C4-2B (cell line): ENCODE measurements at regions not wholly inside any gene's neighbourhood (a gene's known extent, or its start where the extent isn't known, plus 50 kb on each side); places are given as distances from the start of the nearest gene placed in this dataset.
"Not testable (repeated sequence)": the region's sequence is repeated elsewhere in the genome, so short reads cannot be mapped to it uniquely, and the experiment has no call there.

ENCODE experiments used
- H3K27ac ChIP-seq: fragments of 450-650 bp; 2 replicates; pipeline ENCODE4 v1.5.1; 2017
- CTCF ChIP-seq: fragments of 450-650 bp; conservative IDR thresholded peaks from 2 replicates; pipeline ENCODE4 v1.5.1; 2017; ENCODE audit warnings: mild to moderate bottlenecking
- ZFX ChIP-seq: fragments of 450-650 bp; IDR thresholded peaks from 2 replicates; pipeline ENCODE4 v1.6.1; 2017

GRCh38 chr2:16202266-16203020, 262.1 kb downstream of the MYCN start:
- no peak overlapping the region for H3K27ac ChIP-seq
- no peak for TF ChIP-seq ZFX
- TF ChIP-seq CTCF, result no peak

DNA sequence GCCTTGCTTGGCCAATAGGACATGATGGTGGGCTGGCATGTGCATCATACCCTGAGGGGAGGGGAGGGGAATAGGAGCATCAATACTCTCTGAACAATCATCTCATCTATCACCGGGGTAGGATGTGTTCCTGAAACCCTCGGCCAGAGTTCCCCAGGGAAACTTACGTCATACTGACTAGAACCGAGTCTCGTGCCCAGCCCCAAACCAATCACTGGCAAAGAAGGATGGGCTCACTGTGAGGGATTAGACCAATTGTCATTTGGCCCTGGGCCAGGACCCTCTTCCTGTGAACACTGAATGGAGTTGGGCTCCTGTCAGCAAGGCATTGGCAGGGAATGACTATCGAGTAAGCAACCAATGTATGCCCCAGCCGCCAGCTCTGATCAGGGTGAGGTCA, 261.5 kb downstream of the MYCN start:
- H3K27ac ChIP-seq, result no peak overlapping the region
- TF ChIP-seq CTCF (no peak), ZFX (no peak)

DNA sequence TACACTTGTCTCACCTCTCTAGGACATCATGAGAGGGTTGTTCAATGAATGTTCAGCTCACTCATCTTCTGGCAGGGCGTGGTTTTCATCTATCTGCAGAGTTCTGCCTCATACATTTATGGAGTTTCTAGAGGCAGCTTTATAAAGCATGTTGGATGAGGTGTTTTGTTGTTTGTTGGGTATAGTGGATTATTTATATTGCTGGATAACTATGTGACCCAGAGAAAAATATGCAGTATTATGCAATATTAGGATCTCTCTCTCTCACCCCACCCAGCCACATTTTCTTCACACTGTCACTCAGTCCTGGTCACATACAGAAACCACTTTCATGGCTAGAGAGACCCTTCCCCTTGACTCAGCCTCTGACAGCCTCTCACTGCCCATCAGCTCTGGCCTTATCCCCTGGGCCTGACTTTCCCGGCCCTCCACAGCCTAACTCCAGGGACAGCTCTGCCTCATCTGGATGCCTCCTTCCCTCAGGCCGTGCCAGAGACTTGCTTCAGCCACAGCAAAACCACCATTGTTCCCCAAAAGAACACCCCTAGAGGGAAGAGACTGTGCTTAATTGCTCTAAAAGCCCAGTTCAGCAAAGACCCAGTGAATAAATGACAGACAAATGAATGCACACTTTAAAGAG, 260.3 kb downstream of the MYCN start:
- H3K27ac ChIP-seq, result no peak overlapping the region
- TF ChIP-seq ZFX, result no peak
- TF ChIP-seq CTCF, result no peak

- TF ChIP-seq CTCF (no peak), ZFX (no peak)
- no peak overlapping the region for H3K27ac ChIP-seq
These were observed 259.7 kb downstream of the MYCN start for GRCh38 chr2:16199882-16200553.

DNA sequence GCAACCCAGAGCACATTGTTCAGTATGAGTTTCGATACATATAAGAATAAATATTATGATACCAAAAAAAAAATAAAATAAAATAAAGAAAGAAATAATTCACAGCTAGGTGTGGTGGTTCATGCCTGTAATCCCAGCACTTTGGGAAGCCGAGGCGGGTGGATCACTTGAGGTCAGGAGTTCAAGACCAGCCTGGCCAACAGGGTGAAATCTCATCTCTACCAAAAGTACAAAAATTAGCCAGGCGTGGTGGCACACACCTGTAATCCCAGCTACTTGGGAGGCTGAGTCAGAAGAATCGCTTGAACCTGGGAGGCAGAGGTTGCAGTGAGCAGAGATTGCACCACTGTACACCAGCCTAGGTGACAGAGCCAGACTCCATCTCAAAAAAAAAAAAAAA, 258.9 kb downstream of the MYCN start:
- not testable (repeated sequence) for H3K27ac ChIP-seq

DNA sequence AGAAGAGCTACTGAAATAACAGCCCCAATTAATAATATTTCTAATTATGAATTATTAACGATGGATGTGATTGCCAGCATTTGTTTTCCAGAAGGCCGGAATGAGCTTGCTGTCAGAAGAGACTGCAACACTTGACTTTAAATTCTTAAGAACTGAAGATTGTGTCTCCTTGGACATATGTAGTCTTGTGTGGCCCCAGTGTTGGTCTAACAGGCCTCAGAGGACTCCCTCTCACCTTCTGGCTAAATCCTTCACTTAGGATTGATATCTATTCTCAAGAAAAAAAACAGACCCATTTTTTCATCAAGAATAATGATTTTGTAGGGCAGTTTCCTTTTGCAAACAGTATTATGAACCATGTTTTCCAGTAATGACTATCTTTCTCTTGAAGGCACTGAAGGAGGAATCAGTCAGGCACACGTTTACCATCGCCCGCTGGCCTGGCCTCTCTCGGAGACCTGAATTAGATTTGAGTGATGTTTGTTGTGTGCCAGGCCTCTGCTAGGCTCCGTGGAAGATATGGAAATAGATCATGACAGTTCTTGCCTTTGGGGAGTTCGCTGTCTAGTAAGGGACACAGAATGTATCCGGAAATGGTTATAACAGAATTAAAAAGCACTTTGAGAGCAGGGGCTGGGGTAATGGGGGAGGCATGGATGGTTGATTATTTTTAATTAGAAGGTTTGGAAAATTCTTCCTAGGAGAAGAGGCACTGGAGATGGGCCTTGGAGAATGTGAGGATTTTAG, 258.0 kb downstream of the MYCN start:
- TF ChIP-seq CTCF, result no peak
- no peak for TF ChIP-seq ZFX
- H3K27ac ChIP-seq, result no peak overlapping the region

DNA sequence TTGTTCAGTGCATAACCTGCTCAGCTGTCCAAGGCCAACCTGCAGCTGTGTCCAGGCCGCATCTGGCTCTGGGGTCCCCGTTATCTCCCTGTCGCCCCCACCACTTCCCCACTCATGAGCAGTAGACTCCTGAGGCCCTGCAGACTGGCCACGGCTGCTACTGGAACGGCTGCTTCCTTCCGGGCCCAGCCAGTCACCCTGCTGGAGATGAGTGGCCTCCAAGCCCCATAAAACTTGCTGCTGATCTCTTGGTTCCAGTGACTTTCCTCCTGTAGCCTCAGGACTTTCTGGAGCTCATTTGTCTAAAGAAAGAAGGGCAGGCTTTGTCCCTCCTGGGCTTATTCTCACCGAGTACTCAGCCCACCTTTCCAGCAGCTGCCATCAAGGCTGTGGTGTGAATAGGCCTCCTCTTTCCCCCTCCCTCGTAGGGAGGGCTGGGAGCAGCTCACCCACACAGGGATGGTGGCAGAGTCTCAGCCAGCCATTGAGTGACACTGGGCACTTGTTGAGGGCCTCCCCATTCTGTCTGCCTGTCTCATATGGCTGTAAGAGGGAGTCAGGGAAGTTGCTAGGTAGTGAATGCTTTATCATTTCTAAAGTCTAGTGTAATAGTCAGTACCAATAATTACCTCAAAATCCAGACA, 257.3 kb downstream of the MYCN start:
- H3K27ac ChIP-seq, result no peak overlapping the region
- TF ChIP-seq ZFX (no peak), CTCF (no peak)
